ENCODE measurements at regions not wholly inside any gene's neighbourhood (a gene's known extent, or its start where the extent isn't known, plus 50 kb on each side); places are given as distances from the start of the nearest gene placed in this dataset.

DNA sequence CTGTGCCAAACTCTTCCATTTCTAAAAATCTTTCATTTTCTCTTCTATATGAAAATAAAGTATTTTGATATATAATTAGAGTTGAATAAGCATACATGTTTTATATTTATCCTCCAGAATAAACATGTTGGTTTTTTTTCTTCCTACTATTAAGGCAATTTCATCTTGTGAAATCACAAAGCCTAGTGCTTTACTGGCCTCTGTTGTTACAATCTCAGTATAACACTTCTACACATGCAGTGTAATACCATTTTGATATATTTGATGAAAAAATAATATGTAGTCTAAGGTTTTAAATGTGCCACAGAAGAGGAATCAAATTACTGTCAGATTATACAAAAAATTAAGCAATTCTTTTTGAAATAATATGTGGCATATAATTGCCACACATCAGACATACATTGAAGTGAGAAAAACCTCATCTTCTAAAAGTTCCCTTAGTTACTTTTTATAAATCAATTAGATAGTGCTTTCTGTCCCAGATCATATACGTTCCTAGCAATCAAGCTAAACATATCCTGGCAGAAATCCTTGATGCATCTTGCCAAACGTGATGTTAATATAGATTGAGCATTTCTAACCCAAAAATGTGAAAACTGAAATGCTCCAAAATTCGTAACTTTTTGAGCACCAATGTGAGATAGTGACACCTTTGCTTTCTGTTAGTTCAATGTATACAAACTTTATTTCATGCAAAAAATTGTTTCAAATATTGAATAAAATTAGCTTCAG is 225.1 kb upstream of the MANEA start:
- Histone ChIP-seq H3K36me3 (ENCODE audit: control insufficient read depth in 2 of 4, insufficient read depth in 4 of 4, low read length in 3 of 4) (no peaks in the 10 kb centered on the region), H3K4me1 (replicated peaks in 1 of 4; ENCODE audit: control insufficient read depth in 3 of 4, insufficient read depth in 4 of 4, low read length in 3 of 4) (no peaks in the 10 kb centered on the region), H2BK12ac (ENCODE audit: low read depth, low read length) (no peak overlapping the region), H3K9ac (replicated peaks in 1 of 4; ENCODE audit: extremely low read depth in 1 of 4, low read depth in 3 of 4, low read length in 3 of 4) (no peak overlapping the region), H3K27ac (ENCODE audit: low read depth, low read length) (no peak overlapping the region), H3K4me2 (ENCODE audit: insufficient read depth in 1 of 2, low read depth in 2 of 2, low read length in 2 of 2) (no peak overlapping the region), H2AK5ac (ENCODE audit: low read depth, low read length) (no peak overlapping the region), H3K4me3 (ENCODE audit: extremely low read depth in 1 of 4, insufficient read depth in 2 of 4, low read depth in 3 of 4, low read length in 4 of 4) (no peak overlapping the region), H3K56ac (replicated peaks; ENCODE audit: insufficient read length, low read depth, low read length) (no peak overlapping the region), H3K27me3 (replicated peaks in 1 of 4; ENCODE audit: control insufficient read depth in 3 of 4, extremely low read depth in 1 of 4, insufficient read depth in 3 of 4, low read length in 3 of 4) (no peaks in the 10 kb centered on the region), H3K14ac (ENCODE audit: insufficient read length) (no peak overlapping the region), H3K18ac (ENCODE audit: extremely low read depth, low read length) (no peak overlapping the region), H2AFZ (ENCODE audit: low read length) (no peak overlapping the region), H3K23me2 (ENCODE audit: low read depth, low read length) (no peaks in the 10 kb centered on the region), H3K23ac (ENCODE audit: insufficient read length) (no peak overlapping the region), H2BK20ac (ENCODE audit: low read length) (no peak overlapping the region), H2BK120ac (replicated peaks; ENCODE audit: low read depth, low read length) (no peak overlapping the region), H3K9me3 (ENCODE audit: insufficient read depth in 2 of 2, low read depth in 1 of 2, low read length in 1 of 2) (no peaks in the 10 kb centered on the region), H4K20me1 (replicated peaks in 1 of 2; ENCODE audit: control insufficient read depth in 1 of 2, insufficient read depth in 2 of 2, low read length in 2 of 2) (no peaks in the 10 kb centered on the region), H2BK5ac (ENCODE audit: low read depth, low read length) (no peak overlapping the region), H3K79me2 (ENCODE audit: control insufficient read depth in 1 of 2, insufficient read depth in 2 of 2, low read length in 2 of 2) (no peaks in the 10 kb centered on the region), H4K8ac (ENCODE audit: extremely low read depth, insufficient read depth, low read length) (no peak overlapping the region), H3K79me1 (ENCODE audit: low read depth, low read length) (no peaks in the 10 kb centered on the region), H2BK15ac (ENCODE audit: low read length) (no peak overlapping the region), H4K91ac (replicated peaks; ENCODE audit: insufficient read length, low read length) (no peak overlapping the region), H4K5ac (ENCODE audit: insufficient read length, low read depth, low read length) (no peak overlapping the region), H3K4ac (replicated peaks; ENCODE audit: insufficient read length, low read depth, low read length) (no peak overlapping the region)
- no peak for FAIRE-seq
- no peak for TF ChIP-seq SIX5 (IDR thresholded peaks at IDR 0.05; ENCODE audit: low read depth, low read length)
- peak in 1 of 3 experiments; percentile 20; a peak in 2 of 4 replicates for TF ChIP-seq CTCF (IDR thresholded peaks at IDR 0.05; ENCODE audit: control extremely low read depth in 1 of 3, insufficient read depth in 1 of 3, low read depth in 1 of 3, low read length in 3 of 3)
- TF ChIP-seq RAD21 (IDR thresholded peaks at IDR 0.05 in 1 of 2, conservative IDR thresholded peaks at IDR 0.05 in 1 of 2; ENCODE audit: low read depth in 2 of 2, low read length in 2 of 2) = peak in 1 of 2 experiments; percentile 48; a peak in 3 of 4 replicates
- DNase-seq (ENCODE audit: low read depth in 1 of 2, low spot score in 2 of 2) = no peak
- CTCF ChIA-PET (ENCODE audit: partially characterized antibody) = no interaction called here
- POLR2A ChIA-PET (ENCODE audit: partially characterized antibody) = no interaction called here
- 85% methylated on average over 3 of the region's 3 CpGs; no CpG with 5 or more reads in 1 of the 2 experiments for WGBS, 2 experiments (ENCODE audit: extremely low coverage in 1 of 2, insufficient coverage in 1 of 2, insufficient read length in 1 of 2, insufficient replicate concordance in 2 of 2, low coverage in 1 of 2, low lambda C conversion rate in 2 of 2, missing lambda C conversion rate in 1 of 2)
